Ascending aorta (tissue), 2 donors: ENCODE measurements at regions not wholly inside any gene's neighbourhood (a gene's known extent, or its start where the extent isn't known, plus 50 kb on each side); places are given as distances from the start of the nearest gene placed in this dataset.

ENCODE experiments used
- DNase-seq, 2 donors: peaks; one replicate each; pipeline ENCODE4 v3.0.0-alpha.2; 2019; ENCODE audit warnings: low spot score in 2 of 2
- H3K27ac ChIP-seq, 2 donors: fragments of 200-600 bp; sonication (generic); one replicate each; pipeline ENCODE4 v1.5.1; 2016 to 2017; ENCODE audit warnings: mild to moderate bottlenecking in 1 of 2
- H3K27me3 ChIP-seq: fragments of 200-600 bp; sonication (generic); one replicate; pipeline ENCODE4 v1.5.1; 2017
- H3K36me3 ChIP-seq, 2 donors: fragments of 200-600 bp; sonication (generic); one replicate each; pipeline ENCODE4 v1.5.1; 2016
- H3K4me1 ChIP-seq, 2 donors: fragments of 200-600 bp; sonication (generic); one replicate each; pipeline ENCODE4 v1.5.1; 2016 to 2017; ENCODE audit warnings: mild to moderate bottlenecking in 1 of 2
- H3K4me3 ChIP-seq, 2 donors: fragments of 200-600 bp; sonication (generic); one replicate each; pipeline ENCODE4 v1.5.1; 2016 to 2017; ENCODE audit warnings: mild to moderate bottlenecking in 1 of 2
- H3K9me3 ChIP-seq, 2 donors: fragments of 200-600 bp; sonication (generic); one replicate each; pipeline ENCODE4 v1.5.1; 2016
- intact Hi-C: fragments of 100-400 bp; cut with DNase I; formaldehyde crosslinking; loops from one replicate; pipeline ENCODE4 v1.15.1; 2023
- TF ChIP-seq, protein P1 (sequence below), 3 experiments: fragments of 200-600 bp in 2 of 3; fragments of 450-650 bp in 1 of 3; sonication (generic) in 2 of 3; IDR thresholded peaks; one replicate each; pipeline ENCODE4 v1.5.1; 2016 to 2019; ENCODE audit warnings: antibody characterized with exemption in 3 of 3, mild to moderate bottlenecking in 1 of 3, moderate library complexity in 1 of 3

GRCh38 chr6:141265756-141266623 lies 866.7 kb upstream of the GJE1 start:
- TF ChIP-seq, protein P1, sequence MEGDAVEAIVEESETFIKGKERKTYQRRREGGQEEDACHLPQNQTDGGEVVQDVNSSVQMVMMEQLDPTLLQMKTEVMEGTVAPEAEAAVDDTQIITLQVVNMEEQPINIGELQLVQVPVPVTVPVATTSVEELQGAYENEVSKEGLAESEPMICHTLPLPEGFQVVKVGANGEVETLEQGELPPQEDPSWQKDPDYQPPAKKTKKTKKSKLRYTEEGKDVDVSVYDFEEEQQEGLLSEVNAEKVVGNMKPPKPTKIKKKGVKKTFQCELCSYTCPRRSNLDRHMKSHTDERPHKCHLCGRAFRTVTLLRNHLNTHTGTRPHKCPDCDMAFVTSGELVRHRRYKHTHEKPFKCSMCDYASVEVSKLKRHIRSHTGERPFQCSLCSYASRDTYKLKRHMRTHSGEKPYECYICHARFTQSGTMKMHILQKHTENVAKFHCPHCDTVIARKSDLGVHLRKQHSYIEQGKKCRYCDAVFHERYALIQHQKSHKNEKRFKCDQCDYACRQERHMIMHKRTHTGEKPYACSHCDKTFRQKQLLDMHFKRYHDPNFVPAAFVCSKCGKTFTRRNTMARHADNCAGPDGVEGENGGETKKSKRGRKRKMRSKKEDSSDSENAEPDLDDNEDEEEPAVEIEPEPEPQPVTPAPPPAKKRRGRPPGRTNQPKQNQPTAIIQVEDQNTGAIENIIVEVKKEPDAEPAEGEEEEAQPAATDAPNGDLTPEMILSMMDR (IDR thresholded peaks at IDR 0.05): no peak
- Histone ChIP-seq H3K9me3 (no peaks in the 10 kb centered on the region), H3K4me1 (no peaks in the 10 kb centered on the region), H3K27ac (no peak overlapping the region), H3K36me3 (no peaks in the 10 kb centered on the region), H3K27me3 (no peaks in the 10 kb centered on the region), H3K4me3 (peak overlapping the region; percentile 13 to 37)
- intact Hi-C loops: no loop called here
- no peak for DNase-seq

- Histone ChIP-seq H3K27ac (no peak overlapping the region), H3K4me1 (no peaks in the 10 kb centered on the region), H3K36me3 (no peaks in the 10 kb centered on the region), H3K27me3 (no peaks in the 10 kb centered on the region), H3K9me3 (no peaks in the 10 kb centered on the region), H3K4me3 (no peak overlapping the region)
- TF ChIP-seq, protein P1 (IDR thresholded peaks at IDR 0.05): no peak
- intact Hi-C loops: no loop called here
- DNase-seq: no peak
Measured at GRCh38 chr6:141264101-141264500, 868.6 kb upstream of the GJE1 start.

DNA sequence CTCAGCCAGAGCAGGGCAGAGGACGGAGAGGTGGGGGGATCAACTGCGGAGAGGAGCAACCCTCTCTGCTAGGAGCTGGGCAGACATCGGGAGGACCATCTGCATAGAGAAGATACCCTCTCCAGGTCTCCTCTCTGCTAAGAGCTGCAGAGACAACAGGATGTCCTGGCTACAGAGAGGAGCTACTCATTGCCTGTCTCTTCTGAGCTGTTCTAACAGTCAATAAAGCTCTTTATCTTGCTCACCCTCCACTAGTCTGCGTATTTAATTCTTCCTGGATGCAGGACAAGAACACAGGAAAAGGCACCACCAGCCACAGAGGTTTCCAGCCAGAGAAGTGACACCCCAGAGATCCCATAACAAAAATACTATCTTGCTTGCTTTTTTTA lies 871.1 kb upstream of the GJE1 start:
- Histone ChIP-seq H3K4me3 (no peak overlapping the region), H3K9me3 (no peaks in the 10 kb centered on the region), H3K27ac (no peak overlapping the region), H3K36me3 (no peaks in the 10 kb centered on the region), H3K4me1 (no peaks in the 10 kb centered on the region), H3K27me3 (no peaks in the 10 kb centered on the region)
- intact Hi-C loops: no loop called here
- no peak for DNase-seq
- TF ChIP-seq, protein P1 (IDR thresholded peaks at IDR 0.05): no peak

- intact Hi-C loops: no loop called here
- Histone ChIP-seq H3K9me3 (no peaks in the 10 kb centered on the region), H3K27me3 (no peaks in the 10 kb centered on the region), H3K36me3 (no peaks in the 10 kb centered on the region), H3K4me3 (no peak overlapping the region), H3K4me1 (no peaks in the 10 kb centered on the region), H3K27ac (no peak overlapping the region)
- TF ChIP-seq, protein P1 (IDR thresholded peaks at IDR 0.05): no peak
- DNase-seq: no peak
Measured at GRCh38 chr6:141261016-141261671, 871.6 kb upstream of the GJE1 start.

GRCh38 chr6:141260627-141261015 lies 872.1 kb upstream of the GJE1 start:
- TF ChIP-seq, protein P1 (IDR thresholded peaks at IDR 0.05): no peak
- Histone ChIP-seq H3K4me3 (no peak overlapping the region), H3K9me3 (no peaks in the 10 kb centered on the region), H3K27me3 (no peaks in the 10 kb centered on the region), H3K36me3 (no peaks in the 10 kb centered on the region), H3K27ac (no peak overlapping the region), H3K4me1 (no peaks in the 10 kb centered on the region)
- DNase-seq: no peak
- intact Hi-C loops: no loop called here
